ENCODE measurements at regions not wholly inside any gene's neighbourhood (a gene's known extent, or its start where the extent isn't known, plus 50 kb on each side); places are given as distances from the start of the nearest gene placed in this dataset.

GRCh38 chr12:41891226-41891625 is 253.4 kb downstream of the GXYLT1 start:
- intact Hi-C loops (cut with DNase I; ENCODE audit: low total_unique reads), result no loop called here
- Histone ChIP-seq H3K27me3 (no peaks in the 10 kb centered on the region), H3K4me1 (no peaks in the 10 kb centered on the region), H3K27ac (no peak overlapping the region), H3K36me3 (no peaks in the 10 kb centered on the region), H3K4me3 (no peak overlapping the region), H3K9me3 (no peaks in the 10 kb centered on the region)
- DNase-seq, result no peak
- TF ChIP-seq, protein P1, sequence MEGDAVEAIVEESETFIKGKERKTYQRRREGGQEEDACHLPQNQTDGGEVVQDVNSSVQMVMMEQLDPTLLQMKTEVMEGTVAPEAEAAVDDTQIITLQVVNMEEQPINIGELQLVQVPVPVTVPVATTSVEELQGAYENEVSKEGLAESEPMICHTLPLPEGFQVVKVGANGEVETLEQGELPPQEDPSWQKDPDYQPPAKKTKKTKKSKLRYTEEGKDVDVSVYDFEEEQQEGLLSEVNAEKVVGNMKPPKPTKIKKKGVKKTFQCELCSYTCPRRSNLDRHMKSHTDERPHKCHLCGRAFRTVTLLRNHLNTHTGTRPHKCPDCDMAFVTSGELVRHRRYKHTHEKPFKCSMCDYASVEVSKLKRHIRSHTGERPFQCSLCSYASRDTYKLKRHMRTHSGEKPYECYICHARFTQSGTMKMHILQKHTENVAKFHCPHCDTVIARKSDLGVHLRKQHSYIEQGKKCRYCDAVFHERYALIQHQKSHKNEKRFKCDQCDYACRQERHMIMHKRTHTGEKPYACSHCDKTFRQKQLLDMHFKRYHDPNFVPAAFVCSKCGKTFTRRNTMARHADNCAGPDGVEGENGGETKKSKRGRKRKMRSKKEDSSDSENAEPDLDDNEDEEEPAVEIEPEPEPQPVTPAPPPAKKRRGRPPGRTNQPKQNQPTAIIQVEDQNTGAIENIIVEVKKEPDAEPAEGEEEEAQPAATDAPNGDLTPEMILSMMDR (IDR thresholded peaks at IDR 0.05), result no peak
- TF ChIP-seq POLR2A (IDR thresholded peaks at IDR 0.05), result no peak

GRCh38 chr12:41888285-41888684 is 256.4 kb downstream of the GXYLT1 start:
- Histone ChIP-seq H3K4me1 (no peaks in the 10 kb centered on the region), H3K9me3 (no peaks in the 10 kb centered on the region), H3K27me3 (no peaks in the 10 kb centered on the region), H3K4me3 (no peak overlapping the region), H3K36me3 (no peaks in the 10 kb centered on the region), H3K27ac (no peak overlapping the region)
- DNase-seq, result no peak
- no peak for TF ChIP-seq POLR2A (IDR thresholded peaks at IDR 0.05)
- TF ChIP-seq, protein P1 (IDR thresholded peaks at IDR 0.05), result no peak
- intact Hi-C loops (cut with DNase I; ENCODE audit: low total_unique reads), result no loop called here

DNA sequence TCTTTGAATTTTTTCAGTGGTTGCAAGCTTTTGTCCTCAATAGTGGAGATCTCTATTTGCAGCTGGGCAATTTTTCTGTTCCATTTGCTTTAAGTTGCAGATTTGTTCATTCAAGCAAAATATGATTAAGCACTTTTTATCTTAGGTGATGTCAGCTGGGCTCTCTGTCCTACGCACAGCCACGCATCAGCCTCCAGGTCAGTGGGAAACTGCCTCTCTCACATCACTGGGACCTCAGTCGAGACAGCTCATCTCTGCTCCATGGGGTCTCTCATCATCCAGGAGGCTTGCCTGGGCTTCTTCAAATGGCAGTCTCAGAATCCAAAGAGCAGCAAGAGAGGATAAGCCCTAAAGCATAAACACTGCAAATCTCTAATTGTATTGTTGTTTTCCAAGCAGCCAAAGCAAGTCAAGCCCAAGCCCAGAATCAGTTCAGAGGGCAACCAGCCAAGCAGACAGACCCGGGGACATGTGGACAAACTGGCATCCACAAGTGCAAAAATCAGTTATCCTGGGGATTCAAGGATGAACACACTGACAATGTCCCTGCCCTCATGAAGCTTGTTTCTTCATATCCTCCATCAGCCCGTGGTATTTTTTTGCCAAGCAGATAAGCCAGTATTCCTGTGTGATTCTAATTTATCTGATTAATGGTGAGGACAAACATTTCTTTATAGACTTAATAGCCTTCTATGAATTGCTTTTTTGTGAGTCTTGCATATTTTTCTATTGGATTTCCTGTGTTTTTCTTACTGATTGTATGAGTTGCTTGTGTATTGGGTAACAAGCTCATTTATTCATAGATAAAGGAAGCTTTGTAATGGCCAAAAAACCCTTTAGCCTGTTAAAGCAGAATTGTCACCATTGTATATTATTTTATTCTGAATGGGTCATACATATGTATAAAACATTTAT is 262.5 kb downstream of the GXYLT1 start:
- intact Hi-C loops (cut with DNase I; ENCODE audit: low total_unique reads), result no loop called here
- no peak overlapping the region for H3K27ac ChIP-seq
- H3K4me1 ChIP-seq, result no peaks in the 10 kb centered on the region
- no peak for DNase-seq
- no peak for TF ChIP-seq POLR2A (IDR thresholded peaks at IDR 0.05)
- TF ChIP-seq, protein P1 (IDR thresholded peaks at IDR 0.05), result no peak
- no peaks in the 10 kb centered on the region for H3K9me3 ChIP-seq
- no peaks in the 10 kb centered on the region for H3K27me3 ChIP-seq
- no peaks in the 10 kb centered on the region for H3K36me3 ChIP-seq
- no peak overlapping the region for H3K4me3 ChIP-seq

GRCh38 chr12:41869432-41869831 is 275.2 kb downstream of the GXYLT1 start:
- no peak for TF ChIP-seq POLR2A (IDR thresholded peaks at IDR 0.05)
- Histone ChIP-seq H3K9me3 (no peaks in the 10 kb centered on the region), H3K4me3 (no peak overlapping the region), H3K27ac (no peak overlapping the region), H3K4me1 (no peaks in the 10 kb centered on the region), H3K36me3 (no peaks in the 10 kb centered on the region), H3K27me3 (no peaks in the 10 kb centered on the region)
- intact Hi-C loops (cut with DNase I; ENCODE audit: low total_unique reads), result no loop called here
- DNase-seq, result no peak

- Histone ChIP-seq H3K27ac (no peak overlapping the region), H3K9me3 (no peaks in the 10 kb centered on the region), H3K36me3 (no peaks in the 10 kb centered on the region), H3K4me1 (no peaks in the 10 kb centered on the region), H3K4me3 (no peak overlapping the region), H3K27me3 (no peaks in the 10 kb centered on the region)
- intact Hi-C loops (cut with DNase I; ENCODE audit: low total_unique reads), result no loop called here
- no peak for TF ChIP-seq POLR2A (IDR thresholded peaks at IDR 0.05)
- TF ChIP-seq, protein P1 (IDR thresholded peaks at IDR 0.05), result no peak
- DNase-seq, result no peak
These were observed 277.7 kb downstream of the GXYLT1 start for GRCh38 chr12:41866878-41867430.

Measured in uterus (tissue), 3 donors.